ENCODE measurements at regions not wholly inside any gene's neighbourhood (a gene's known extent, or its start where the extent isn't known, plus 50 kb on each side); places are given as distances from the start of the nearest gene placed in this dataset.

GRCh38 chr7:8893775-8894174 is 460.4 kb downstream of the NXPH1 start:
- TF ChIP-seq CTCF (optimal IDR thresholded peaks at IDR 0.05 in 1 of 3, IDR thresholded peaks at IDR 0.05 in 1 of 3, conservative IDR thresholded peaks at IDR 0.05 in 1 of 3; ENCODE audit: extremely low read depth in 1 of 3, insufficient read depth in 2 of 3, low read length in 3 of 3), result no peak
- no peak for TF ChIP-seq EZH2 (IDR thresholded peaks at IDR 0.05; ENCODE audit: low read length)

Measured in keratinocyte (primary cell).